ENCODE measurements at regions not wholly inside any gene's neighbourhood (a gene's known extent, or its start where the extent isn't known, plus 50 kb on each side); places are given as distances from the start of the nearest gene placed in this dataset.

DNA sequence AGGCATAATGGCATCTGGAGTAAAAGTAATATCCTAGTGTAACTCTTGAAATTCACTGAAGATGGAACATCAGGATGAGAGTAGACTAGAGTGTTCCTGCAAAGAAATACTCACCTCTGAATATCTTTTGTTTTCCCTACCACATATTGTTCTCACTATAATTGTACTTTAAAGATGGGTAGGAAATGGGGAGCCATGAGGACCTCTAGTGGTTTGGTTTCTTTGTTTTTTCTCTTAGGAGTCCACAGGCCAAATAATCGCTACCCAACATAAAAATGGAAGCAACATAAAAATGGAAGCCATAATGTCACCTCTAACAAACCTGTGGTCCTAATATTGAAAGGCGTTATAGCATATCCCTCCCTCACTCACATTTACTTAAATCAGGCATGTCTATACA lies 2375.8 kb downstream of the MAT2B start:
- no peaks in the 10 kb centered on the region for H3K36me3 ChIP-seq (ENCODE audit: insufficient read depth, low read length)
- no peaks in the 10 kb centered on the region for H3K9me2 ChIP-seq (ENCODE audit: insufficient read depth, low read length)
- no peak overlapping the region for H3K9ac ChIP-seq (ENCODE audit: low read length)
- TF ChIP-seq EP300 (conservative IDR thresholded peaks at IDR 0.05; ENCODE audit: poor library complexity, severe bottlenecking) (no peak), EZH2 (IDR thresholded peaks at IDR 0.05; ENCODE audit: borderline replicate concordance, insufficient read depth, low read length, poor library complexity, severe bottlenecking) (no peak), POLR2AphosphoS5 (IDR thresholded peaks at IDR 0.05) (no peak), SMC3 (conservative IDR thresholded peaks at IDR 0.05; ENCODE audit: poor library complexity) (no peak), TAF1 (IDR thresholded peaks at IDR 0.05; ENCODE audit: low read depth) (no peak), MXI1 (conservative IDR thresholded peaks at IDR 0.05; ENCODE audit: poor library complexity, severe bottlenecking) (no peak), RAD21 (conservative IDR thresholded peaks at IDR 0.05) (no peak)
- TF ChIP-seq, protein P1, sequence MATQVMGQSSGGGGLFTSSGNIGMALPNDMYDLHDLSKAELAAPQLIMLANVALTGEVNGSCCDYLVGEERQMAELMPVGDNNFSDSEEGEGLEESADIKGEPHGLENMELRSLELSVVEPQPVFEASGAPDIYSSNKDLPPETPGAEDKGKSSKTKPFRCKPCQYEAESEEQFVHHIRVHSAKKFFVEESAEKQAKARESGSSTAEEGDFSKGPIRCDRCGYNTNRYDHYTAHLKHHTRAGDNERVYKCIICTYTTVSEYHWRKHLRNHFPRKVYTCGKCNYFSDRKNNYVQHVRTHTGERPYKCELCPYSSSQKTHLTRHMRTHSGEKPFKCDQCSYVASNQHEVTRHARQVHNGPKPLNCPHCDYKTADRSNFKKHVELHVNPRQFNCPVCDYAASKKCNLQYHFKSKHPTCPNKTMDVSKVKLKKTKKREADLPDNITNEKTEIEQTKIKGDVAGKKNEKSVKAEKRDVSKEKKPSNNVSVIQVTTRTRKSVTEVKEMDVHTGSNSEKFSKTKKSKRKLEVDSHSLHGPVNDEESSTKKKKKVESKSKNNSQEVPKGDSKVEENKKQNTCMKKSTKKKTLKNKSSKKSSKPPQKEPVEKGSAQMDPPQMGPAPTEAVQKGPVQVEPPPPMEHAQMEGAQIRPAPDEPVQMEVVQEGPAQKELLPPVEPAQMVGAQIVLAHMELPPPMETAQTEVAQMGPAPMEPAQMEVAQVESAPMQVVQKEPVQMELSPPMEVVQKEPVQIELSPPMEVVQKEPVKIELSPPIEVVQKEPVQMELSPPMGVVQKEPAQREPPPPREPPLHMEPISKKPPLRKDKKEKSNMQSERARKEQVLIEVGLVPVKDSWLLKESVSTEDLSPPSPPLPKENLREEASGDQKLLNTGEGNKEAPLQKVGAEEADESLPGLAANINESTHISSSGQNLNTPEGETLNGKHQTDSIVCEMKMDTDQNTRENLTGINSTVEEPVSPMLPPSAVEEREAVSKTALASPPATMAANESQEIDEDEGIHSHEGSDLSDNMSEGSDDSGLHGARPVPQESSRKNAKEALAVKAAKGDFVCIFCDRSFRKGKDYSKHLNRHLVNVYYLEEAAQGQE (IDR thresholded peaks at IDR 0.05; ENCODE audit: borderline replicate concordance), result no peak
- TF ChIP-seq, protein P2, sequence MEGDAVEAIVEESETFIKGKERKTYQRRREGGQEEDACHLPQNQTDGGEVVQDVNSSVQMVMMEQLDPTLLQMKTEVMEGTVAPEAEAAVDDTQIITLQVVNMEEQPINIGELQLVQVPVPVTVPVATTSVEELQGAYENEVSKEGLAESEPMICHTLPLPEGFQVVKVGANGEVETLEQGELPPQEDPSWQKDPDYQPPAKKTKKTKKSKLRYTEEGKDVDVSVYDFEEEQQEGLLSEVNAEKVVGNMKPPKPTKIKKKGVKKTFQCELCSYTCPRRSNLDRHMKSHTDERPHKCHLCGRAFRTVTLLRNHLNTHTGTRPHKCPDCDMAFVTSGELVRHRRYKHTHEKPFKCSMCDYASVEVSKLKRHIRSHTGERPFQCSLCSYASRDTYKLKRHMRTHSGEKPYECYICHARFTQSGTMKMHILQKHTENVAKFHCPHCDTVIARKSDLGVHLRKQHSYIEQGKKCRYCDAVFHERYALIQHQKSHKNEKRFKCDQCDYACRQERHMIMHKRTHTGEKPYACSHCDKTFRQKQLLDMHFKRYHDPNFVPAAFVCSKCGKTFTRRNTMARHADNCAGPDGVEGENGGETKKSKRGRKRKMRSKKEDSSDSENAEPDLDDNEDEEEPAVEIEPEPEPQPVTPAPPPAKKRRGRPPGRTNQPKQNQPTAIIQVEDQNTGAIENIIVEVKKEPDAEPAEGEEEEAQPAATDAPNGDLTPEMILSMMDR (IDR thresholded peaks at IDR 0.05; ENCODE audit: poor library complexity, severe bottlenecking), result no peak
- H3K9me3 ChIP-seq (ENCODE audit: low read length), result no peaks in the 10 kb centered on the region
- H3F3A ChIP-seq (ENCODE audit: insufficient read depth, low read length, poor library complexity, severe bottlenecking), result no peaks in the 10 kb centered on the region
- H3K4me3 ChIP-seq (ENCODE audit: low read length), result no peak overlapping the region
- no peaks in the 10 kb centered on the region for H3K79me2 ChIP-seq (replicated peaks; ENCODE audit: insufficient read depth, low read length)
- no peaks in the 10 kb centered on the region for H4K20me1 ChIP-seq (ENCODE audit: insufficient read depth)
- no peaks in the 10 kb centered on the region for H3K27me3 ChIP-seq (ENCODE audit: insufficient read depth, low read depth, low read length)
- H2AFZ ChIP-seq (ENCODE audit: low read depth, low read length), result no peak overlapping the region
- no peak overlapping the region for H3K4me2 ChIP-seq (ENCODE audit: low read length)
- no peak overlapping the region for H3K27ac ChIP-seq (ENCODE audit: low read length)

DNA sequence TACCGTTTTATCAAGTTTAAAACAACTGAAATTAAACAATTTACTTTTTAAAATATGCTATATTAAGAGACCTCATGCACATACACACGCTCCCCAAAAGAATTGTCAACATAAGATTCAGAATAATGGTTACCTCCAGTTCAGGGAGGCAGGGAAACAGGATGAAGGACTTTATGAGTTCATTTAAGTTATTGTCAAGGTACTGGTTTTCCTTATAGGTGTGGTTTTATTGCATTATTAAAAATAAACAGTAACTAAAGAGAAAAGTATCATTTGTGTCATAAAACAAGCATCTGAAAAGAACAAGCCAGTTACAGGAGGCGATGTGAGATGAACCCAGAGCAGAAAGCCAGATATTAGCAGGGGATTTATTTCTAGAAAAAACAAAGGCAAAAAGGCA lies 2376.7 kb downstream of the MAT2B start:
- H3F3A ChIP-seq (ENCODE audit: insufficient read depth, low read length, poor library complexity, severe bottlenecking), result no peaks in the 10 kb centered on the region
- H3K4me3 ChIP-seq (ENCODE audit: low read length), result no peak overlapping the region
- no peaks in the 10 kb centered on the region for H4K20me1 ChIP-seq (ENCODE audit: insufficient read depth)
- H3K27me3 ChIP-seq (ENCODE audit: insufficient read depth, low read depth, low read length), result no peaks in the 10 kb centered on the region
- no peak overlapping the region for H3K4me2 ChIP-seq (ENCODE audit: low read length)
- H2AFZ ChIP-seq (ENCODE audit: low read depth, low read length), result no peak overlapping the region
- TF ChIP-seq MXI1 (conservative IDR thresholded peaks at IDR 0.05; ENCODE audit: poor library complexity, severe bottlenecking) (no peak), TAF1 (IDR thresholded peaks at IDR 0.05; ENCODE audit: low read depth) (no peak), SMC3 (conservative IDR thresholded peaks at IDR 0.05; ENCODE audit: poor library complexity) (no peak), POLR2AphosphoS5 (IDR thresholded peaks at IDR 0.05) (no peak), RAD21 (conservative IDR thresholded peaks at IDR 0.05) (no peak), EZH2 (IDR thresholded peaks at IDR 0.05; ENCODE audit: borderline replicate concordance, insufficient read depth, low read length, poor library complexity, severe bottlenecking) (no peak)
- TF ChIP-seq, protein P1 (IDR thresholded peaks at IDR 0.05; ENCODE audit: borderline replicate concordance), result no peak
- H3K9me2 ChIP-seq (ENCODE audit: insufficient read depth, low read length), result no peaks in the 10 kb centered on the region
- no peaks in the 10 kb centered on the region for H3K79me2 ChIP-seq (replicated peaks; ENCODE audit: insufficient read depth, low read length)
- no peak overlapping the region for H3K27ac ChIP-seq (ENCODE audit: low read length)
- H3K36me3 ChIP-seq (ENCODE audit: insufficient read depth, low read length), result no peaks in the 10 kb centered on the region
- H3K9me3 ChIP-seq (ENCODE audit: low read length), result no peaks in the 10 kb centered on the region
- no peak overlapping the region for H3K9ac ChIP-seq (ENCODE audit: low read length)
